Panc1 (cell line): ENCODE measurements at regions not wholly inside any gene's neighbourhood (a gene's known extent, or its start where the extent isn't known, plus 50 kb on each side); places are given as distances from the start of the nearest gene placed in this dataset.
"Not testable (repeated sequence)": the region's sequence is repeated elsewhere in the genome, so short reads cannot be mapped to it uniquely, and the experiment has no call there.

Source experiments
- ATAC-seq: fragments of 200-7000 bp; cut with Tn5 transposase; 2 replicates; pipeline ENCODE4 v1.9.1; 2020; ENCODE audit warnings: mild to moderate bottlenecking, moderate library complexity
- BruUV-seq: library from RNA; stranded (reverse); fragments of 400-500 nt; replicated peaks from 2 replicates; lab custom pipeline; 2021; lab: Mats Ljungman, UMichigan
- CTCF ChIA-PET: fragments of 300-600 bp; sonication (Branson Sonifier 250); formaldehyde crosslinking; loops from one replicate; lab custom pipeline; 2022; ENCODE audit warnings: antibody characterized with exemption; lab: Charles Lee
- POLR2A ChIA-PET: fragments of 300-600 bp; sonication (Branson Sonifier 250); formaldehyde crosslinking; loops from one replicate; lab custom pipeline; 2022; ENCODE audit warnings: antibody characterized with exemption; lab: Charles Lee
- DNase-seq: peaks from one replicate; pipeline ENCODE4 v3.0.0-alpha.2; 2010; ENCODE audit warnings: low read depth, low spot score
- H3K27ac ChIP-seq: 2 replicates; pipeline ENCODE4 v1.5.1; 2011; ENCODE audit warnings: mild to moderate bottlenecking, low read length, inconsistent platforms
- H3K27me3 ChIP-seq: fragments of 200-500 bp; sonication (Bioruptor generic); 2 replicates; pipeline ENCODE4 v1.6.0; 2014; ENCODE audit warnings: low read length, inconsistent platforms; ENCODE audit not compliant: control insufficient read depth, insufficient read depth
- H3K36me3 ChIP-seq: fragments of 200-500 bp; sonication (Bioruptor generic); 2 replicates; pipeline ENCODE4 v1.5.1; 2014; ENCODE audit warnings: inconsistent platforms, mild to moderate bottlenecking, low read length, moderate library complexity; ENCODE audit not compliant: control insufficient read depth, insufficient read depth
- H3K4me1 ChIP-seq: 2 replicates; pipeline ENCODE4 v1.5.1; 2011; ENCODE audit warnings: inconsistent platforms, mild to moderate bottlenecking, low read length, moderate library complexity; ENCODE audit not compliant: control insufficient read depth, insufficient read depth
- H3K4me3 ChIP-seq, 2 experiments: 2 replicates each; pipeline ENCODE4 v1.5.1; 2011 to 2012; ENCODE audit warnings: low read depth in 2 of 2, low read length in 2 of 2, mild to moderate bottlenecking in 2 of 2, inconsistent platforms in 1 of 2, moderate library complexity in 1 of 2
- H3K9me3 ChIP-seq: fragments of 200-500 bp; sonication (Bioruptor generic); 2 replicates; pipeline ENCODE4 v1.5.1; 2014; ENCODE audit warnings: low read depth, mild to moderate bottlenecking, inconsistent platforms, low read length, moderate library complexity; ENCODE audit not compliant: control insufficient read depth, insufficient read depth
- CTCF ChIP-seq: fragments of 450-650 bp; IDR thresholded peaks from 2 replicates; pipeline ENCODE4 v1.5.1; 2017; ENCODE audit warnings: mild to moderate bottlenecking
- POLR2AphosphoS5 ChIP-seq: IDR thresholded peaks from 2 replicates; pipeline ENCODE4 v1.6.1; 2012; ENCODE audit warnings: mild to moderate bottlenecking, low read depth, low read length, moderate library complexity
- REST ChIP-seq, 2 experiments: IDR thresholded peaks; 2 replicates each; pipeline ENCODE4 v1.6.1; 2011 to 2012; ENCODE audit warnings: low read depth in 2 of 2, control low read depth in 1 of 2, low read length in 1 of 2, mild to moderate bottlenecking in 1 of 2, moderate library complexity in 1 of 2; ENCODE audit not compliant: insufficient read depth in 1 of 2
- SIN3A ChIP-seq: IDR thresholded peaks from 2 replicates; pipeline ENCODE4 v1.6.1; 2012; ENCODE audit warnings: low read depth, mild to moderate bottlenecking, low read length, moderate library complexity, borderline replicate concordance; ENCODE audit not compliant: insufficient read depth
- TCF7L2 ChIP-seq: IDR thresholded peaks from 2 replicates; pipeline ENCODE4 v1.6.1; 2011; ENCODE audit warnings: mild to moderate bottlenecking, low read depth, low read length, inconsistent platforms
- in situ Hi-C: cut with HindIII; loops from 2 replicates; pipeline ENCODE4 v1.10.0; 2016; ENCODE audit warnings: low sequenced_read_pairs, low pct_unique_long_range_greater_than_20kb
- intact Hi-C: fragments of 100-400 bp; cut with micrococcal nuclease; formaldehyde crosslinking; loops from one replicate; pipeline ENCODE4 v1.10.0; 2022; ENCODE audit not compliant: unreplicated experiment

GRCh38 chr20:19138758-19139157 is 73.7 kb upstream of the SLC24A3 start:
- no TSS peak for BruUV-seq
- ChIA-PET CTCF (no interaction called here), POLR2A (no interaction called here)
- Histone ChIP-seq H3K4me3 (no peak overlapping the region), H3K36me3 (no peaks in the 10 kb centered on the region), H3K9me3 (no peaks in the 10 kb centered on the region), H3K27ac (no peak overlapping the region), H3K27me3 (no peaks in the 10 kb centered on the region), H3K4me1 (no peaks in the 10 kb centered on the region)
- DNase-seq (no peak), ATAC-seq (no peak)
- in situ Hi-C loops (no loop called here), intact Hi-C loops (no loop called here)
- TF ChIP-seq POLR2AphosphoS5 = no peak
- TF ChIP-seq CTCF = no peak
- no peak for TF ChIP-seq SIN3A
- TF ChIP-seq TCF7L2 = no peak
- no peak for TF ChIP-seq REST (IDR thresholded peaks at IDR 0.05; ENCODE audit: insufficient read depth in 1 of 2, low read depth in 2 of 2, low read length in 1 of 2)

GRCh38 chr20:19139584-19139983 is 72.9 kb upstream of the SLC24A3 start:
- H3K4me3 ChIP-seq, intact Hi-C loops, H3K36me3 ChIP-seq, BruUV-seq, H3K9me3 ChIP-seq, ATAC-seq, H3K27ac ChIP-seq, in situ Hi-C loops, H3K4me1 ChIP-seq, DNase-seq, POLR2A ChIA-PET, CTCF ChIA-PET, H3K27me3 ChIP-seq: not testable (repeated sequence)

GRCh38 chr20:19141998-19142397 is 70.4 kb upstream of the SLC24A3 start:
- H3K36me3 ChIP-seq = no peaks in the 10 kb centered on the region
- no peaks in the 10 kb centered on the region for H3K27me3 ChIP-seq
- H3K4me3 ChIP-seq = no peak overlapping the region
- POLR2A ChIA-PET = no interaction called here
- ATAC-seq = no peak
- no peak overlapping the region for H3K27ac ChIP-seq
- DNase-seq = no peak
- intact Hi-C loops (no loop called here), in situ Hi-C loops (no loop called here)
- no peaks in the 10 kb centered on the region for H3K4me1 ChIP-seq
- TF ChIP-seq POLR2AphosphoS5 (no peak), REST (IDR thresholded peaks at IDR 0.05; ENCODE audit: insufficient read depth in 1 of 2, low read depth in 2 of 2, low read length in 1 of 2) (no peak), CTCF (no peak), TCF7L2 (no peak), SIN3A (no peak)
- no TSS peak for BruUV-seq
- H3K9me3 ChIP-seq = no peaks in the 10 kb centered on the region
- CTCF ChIA-PET = no interaction called here
